PC-3 (cell line): ENCODE measurements at regions not wholly inside any gene's neighbourhood (a gene's known extent, or its start where the extent isn't known, plus 50 kb on each side); places are given as distances from the start of the nearest gene placed in this dataset.

Experiments used
- EZH2 ChIP-seq: fragments of 300-600 bp; sonication (generic); IDR thresholded peaks from one replicate; pipeline ENCODE4 v1.6.1; 2017; ENCODE audit warnings: antibody characterized with exemption, mild to moderate bottlenecking, low read length; ENCODE audit not compliant: unreplicated experiment
- EZH2phosphoT487 ChIP-seq: fragments of 300-600 bp; sonication (generic); IDR thresholded peaks from 2 replicates; pipeline ENCODE4 v1.6.1; 2018; ENCODE audit warnings: mild to moderate bottlenecking, antibody characterized with exemption, low read length, borderline replicate concordance
- TF ChIP-seq, protein P1 (sequence below): fragments of 300-600 bp; sonication (generic); conservative IDR thresholded peaks from 2 replicates; pipeline ENCODE4 v1.5.1; 2017; ENCODE audit warnings: antibody characterized with exemption, low read depth, mild to moderate bottlenecking, low read length

DNA sequence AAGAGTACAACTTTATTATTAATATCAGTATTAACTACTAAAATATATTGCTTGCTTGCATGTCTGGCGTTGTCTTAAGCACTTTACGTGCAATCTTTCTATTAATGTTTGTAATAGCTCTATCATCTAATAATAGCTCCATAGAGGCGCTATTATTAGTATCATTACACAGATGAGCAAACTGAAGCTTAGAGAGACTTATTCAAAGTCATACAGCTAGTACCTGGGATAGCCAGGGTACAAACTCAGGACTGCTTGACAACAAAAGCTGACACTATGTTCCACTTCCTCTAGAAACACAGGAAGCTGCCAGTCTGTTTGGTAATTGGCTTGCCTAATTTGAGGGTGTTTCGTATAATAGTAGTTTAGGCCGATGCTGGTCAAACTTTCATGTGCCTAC, 523.2 kb downstream of the RMST start:
- TF ChIP-seq, protein P1, sequence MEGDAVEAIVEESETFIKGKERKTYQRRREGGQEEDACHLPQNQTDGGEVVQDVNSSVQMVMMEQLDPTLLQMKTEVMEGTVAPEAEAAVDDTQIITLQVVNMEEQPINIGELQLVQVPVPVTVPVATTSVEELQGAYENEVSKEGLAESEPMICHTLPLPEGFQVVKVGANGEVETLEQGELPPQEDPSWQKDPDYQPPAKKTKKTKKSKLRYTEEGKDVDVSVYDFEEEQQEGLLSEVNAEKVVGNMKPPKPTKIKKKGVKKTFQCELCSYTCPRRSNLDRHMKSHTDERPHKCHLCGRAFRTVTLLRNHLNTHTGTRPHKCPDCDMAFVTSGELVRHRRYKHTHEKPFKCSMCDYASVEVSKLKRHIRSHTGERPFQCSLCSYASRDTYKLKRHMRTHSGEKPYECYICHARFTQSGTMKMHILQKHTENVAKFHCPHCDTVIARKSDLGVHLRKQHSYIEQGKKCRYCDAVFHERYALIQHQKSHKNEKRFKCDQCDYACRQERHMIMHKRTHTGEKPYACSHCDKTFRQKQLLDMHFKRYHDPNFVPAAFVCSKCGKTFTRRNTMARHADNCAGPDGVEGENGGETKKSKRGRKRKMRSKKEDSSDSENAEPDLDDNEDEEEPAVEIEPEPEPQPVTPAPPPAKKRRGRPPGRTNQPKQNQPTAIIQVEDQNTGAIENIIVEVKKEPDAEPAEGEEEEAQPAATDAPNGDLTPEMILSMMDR = no peak
- TF ChIP-seq EZH2 (no peak), EZH2phosphoT487 (no peak)
